HG02798 (cell line): ENCODE measurements at regions not wholly inside any gene's neighbourhood (a gene's known extent, or its start where the extent isn't known, plus 50 kb on each side); places are given as distances from the start of the nearest gene placed in this dataset.
A peak's percentile ranks its signal among the peaks of the same experiment; 100 is the strongest.

Experiments used
- ATAC-seq: cut with Tn5 transposase; IDR thresholded peaks from one replicate; pipeline ENCODE4 v1.9.1; 2021; ENCODE audit warnings: mild to moderate bottlenecking; ENCODE audit not compliant: unreplicated experiment, poor library complexity

- peak; percentile 93 for ATAC-seq
Observed at GRCh38 chr10:83917537-83918506, 221.5 kb upstream of the GHITM start.

- no peak for ATAC-seq
Observed at GRCh38 chr10:83919187-83919586, 220.1 kb upstream of the GHITM start.

GRCh38 chr10:83921984-83922860 lies 217.1 kb upstream of the GHITM start:
- ATAC-seq: no peak

GRCh38 chr10:83925133-83925532 lies 214.2 kb upstream of the GHITM start:
- ATAC-seq: no peak

GRCh38 chr10:83926606-83927005 lies 212.7 kb upstream of the GHITM start:
- no peak for ATAC-seq

- no peak for ATAC-seq
Observed at GRCh38 chr10:83927166-83927565, 212.1 kb upstream of the GHITM start.

GRCh38 chr10:83929399-83929798 lies 209.9 kb upstream of the GHITM start:
- no peak for ATAC-seq

- no peak for ATAC-seq
Observed at GRCh38 chr10:83931669-83932068, 207.6 kb upstream of the GHITM start.

- no peak for ATAC-seq
Observed at GRCh38 chr10:83932245-83932644, 207.1 kb upstream of the GHITM start.

GRCh38 chr10:83934062-83934461 lies 205.2 kb upstream of the GHITM start:
- no peak for ATAC-seq

GRCh38 chr10:83934641-83935338 lies 204.5 kb upstream of the GHITM start:
- no peak for ATAC-seq

- no peak for ATAC-seq
Observed at GRCh38 chr10:83935339-83935736, 204.0 kb upstream of the GHITM start.

GRCh38 chr10:83935911-83936310 lies 203.4 kb upstream of the GHITM start:
- no peak for ATAC-seq

GRCh38 chr10:83937161-83937560 lies 202.1 kb upstream of the GHITM start:
- ATAC-seq: no peak

- no peak for ATAC-seq
Observed at GRCh38 chr10:83937826-83938225, 201.5 kb upstream of the GHITM start.

- no peak for ATAC-seq
Observed at GRCh38 chr10:83941189-83941588, 198.1 kb upstream of the GHITM start.

GRCh38 chr10:83942410-83942809 lies 196.9 kb upstream of the GHITM start:
- ATAC-seq: no peak

GRCh38 chr10:83943049-83943448 lies 196.3 kb upstream of the GHITM start:
- ATAC-seq: no peak

- no peak for ATAC-seq
Observed at GRCh38 chr10:83943920-83944319, 195.4 kb upstream of the GHITM start.

- no peak for ATAC-seq
Observed at GRCh38 chr10:83945982-83946718, 193.2 kb upstream of the GHITM start.
